LoVo (cell line): ENCODE measurements at regions not wholly inside any gene's neighbourhood (a gene's known extent, or its start where the extent isn't known, plus 50 kb on each side); places are given as distances from the start of the nearest gene placed in this dataset.
"Not testable (repeated sequence)": the region's sequence is repeated elsewhere in the genome, so short reads cannot be mapped to it uniquely, and the experiment has no call there.

Experiments used
- DNase-seq: peaks from one replicate; pipeline ENCODE4 v3.0.0-alpha.2; 2016; ENCODE audit warnings: low spot score

- DNase-seq, result no peak
Observed at GRCh38 chr2:200173691-200174090, 132.8 kb upstream of the SPATS2L start.

GRCh38 chr2:200174433-200175216 is 131.9 kb upstream of the SPATS2L start:
- DNase-seq, result no peak

- DNase-seq, result no peak
Observed at GRCh38 chr2:200177971-200178911, 128.3 kb upstream of the SPATS2L start.

GRCh38 chr2:200179151-200179550 is 127.3 kb upstream of the SPATS2L start:
- DNase-seq, result no peak

- DNase-seq, result no peak
Observed at GRCh38 chr2:200180943-200181342, 125.5 kb upstream of the SPATS2L start.

GRCh38 chr2:200181755-200182154 is 124.7 kb upstream of the SPATS2L start:
- DNase-seq, result no peak

- DNase-seq, result no peak
Observed at GRCh38 chr2:200184748-200185627, 121.5 kb upstream of the SPATS2L start.

- DNase-seq, result no peak
Observed at GRCh38 chr2:200185628-200186000, 120.9 kb upstream of the SPATS2L start.

- no peak for DNase-seq
Observed at GRCh38 chr2:200186002-200186401, 120.5 kb upstream of the SPATS2L start.

- DNase-seq, result no peak
Observed at GRCh38 chr2:200188876-200189275, 117.6 kb upstream of the SPATS2L start.

- DNase-seq, result no peak
Observed at GRCh38 chr2:200189964-200190363, 116.5 kb upstream of the SPATS2L start.

- DNase-seq, result no peak
Observed at GRCh38 chr2:200193331-200193730, 113.2 kb upstream of the SPATS2L start.

- DNase-seq, result no peak
Observed at GRCh38 chr2:200193791-200194190, 112.7 kb upstream of the SPATS2L start.

GRCh38 chr2:200194746-200195145 is 111.7 kb upstream of the SPATS2L start:
- no peak for DNase-seq

- no peak for DNase-seq
Observed at GRCh38 chr2:200199005-200199404, 107.5 kb upstream of the SPATS2L start.

GRCh38 chr2:200199576-200200263 is 106.8 kb upstream of the SPATS2L start:
- peak; percentile 43 for DNase-seq

- DNase-seq, result not testable (repeated sequence)
Observed at GRCh38 chr2:200201839-200202238, 104.7 kb upstream of the SPATS2L start.

- DNase-seq, result no peak
Observed at GRCh38 chr2:200203381-200203827, 103.1 kb upstream of the SPATS2L start.

- DNase-seq, result no peak
Observed at GRCh38 chr2:200208041-200208440, 98.5 kb upstream of the SPATS2L start.

GRCh38 chr2:200209030-200209429 is 97.5 kb upstream of the SPATS2L start:
- DNase-seq, result no peak

- no peak for DNase-seq
Observed at GRCh38 chr2:200211643-200212042, 94.8 kb upstream of the SPATS2L start.
